HG03175 (cell line): ENCODE measurements at regions not wholly inside any gene's neighbourhood (a gene's known extent, or its start where the extent isn't known, plus 50 kb on each side); places are given as distances from the start of the nearest gene placed in this dataset.

ENCODE experiments used
- ATAC-seq: cut with Tn5 transposase; IDR thresholded peaks from one replicate; pipeline ENCODE4 v1.9.1; 2021; ENCODE audit warnings: mild to moderate bottlenecking, moderate library complexity; ENCODE audit not compliant: unreplicated experiment

- no peak for ATAC-seq
These were observed 274.9 kb downstream of the HAPSTR1 start for GRCh38 chr16:9366048-9366969.

GRCh38 chr16:9370061-9370491, 278.6 kb downstream of the HAPSTR1 start:
- ATAC-seq, result no peak

GRCh38 chr16:9371713-9372448, 280.4 kb downstream of the HAPSTR1 start:
- no peak for ATAC-seq

GRCh38 chr16:9372934-9373890, 281.8 kb downstream of the HAPSTR1 start:
- ATAC-seq, result no peak

GRCh38 chr16:9374061-9374460, 282.6 kb downstream of the HAPSTR1 start:
- ATAC-seq, result no peak

- no peak for ATAC-seq
These were observed 287.4 kb downstream of the HAPSTR1 start for GRCh38 chr16:9378876-9379275.

GRCh38 chr16:9380221-9380620, 288.8 kb downstream of the HAPSTR1 start:
- ATAC-seq, result no peak

- ATAC-seq, result no peak
These were observed 290.0 kb downstream of the HAPSTR1 start for GRCh38 chr16:9381399-9381798.

GRCh38 chr16:9381905-9382304, 290.5 kb downstream of the HAPSTR1 start:
- no peak for ATAC-seq

GRCh38 chr16:9383281-9383680, 291.8 kb downstream of the HAPSTR1 start:
- ATAC-seq, result no peak

- no peak for ATAC-seq
These were observed 292.7 kb downstream of the HAPSTR1 start for GRCh38 chr16:9384141-9384540.

- ATAC-seq, result no peak
These were observed 298.2 kb downstream of the HAPSTR1 start for GRCh38 chr16:9389543-9390207.

GRCh38 chr16:9392956-9393355, 301.5 kb downstream of the HAPSTR1 start:
- ATAC-seq, result no peak

GRCh38 chr16:9393591-9393990, 302.1 kb downstream of the HAPSTR1 start:
- no peak for ATAC-seq

- ATAC-seq, result no peak
These were observed 304.5 kb downstream of the HAPSTR1 start for GRCh38 chr16:9395958-9396359.

GRCh38 chr16:9399573-9399972, 308.1 kb downstream of the HAPSTR1 start:
- no peak for ATAC-seq

- ATAC-seq, result no peak
These were observed 309.7 kb downstream of the HAPSTR1 start for GRCh38 chr16:9401173-9401572.

- no peak for ATAC-seq
These were observed 310.9 kb downstream of the HAPSTR1 start for GRCh38 chr16:9402293-9402860.

GRCh38 chr16:9404811-9405210, 313.4 kb downstream of the HAPSTR1 start:
- ATAC-seq, result no peak
